RWPE1 (cell line): ENCODE measurements at regions not wholly inside any gene's neighbourhood (a gene's known extent, or its start where the extent isn't known, plus 50 kb on each side); places are given as distances from the start of the nearest gene placed in this dataset.

Source experiments
- CTCF ChIA-PET: fragments of 350-600 bp; sonication (Branson Sonifier 250); formaldehyde crosslinking; extraction: SDS; loops from one replicate; lab custom pipeline; 2021; lab: Yijun Ruan, JAX
- POLR2A ChIA-PET: fragments of 400-600 bp; formaldehyde crosslinking; extraction: SDS; loops from one replicate; lab custom pipeline; 2020; ENCODE audit warnings: antibody characterized with exemption; ENCODE audit not compliant: low non-redundant PET; lab: Yijun Ruan, JAX
- DNase-seq: peaks from one replicate; pipeline ENCODE4 v3.0.0; 2012; ENCODE audit warnings: low spot score
- H3K27ac ChIP-seq: fragments of 450-650 bp; 2 replicates; pipeline ENCODE4 v1.5.1; 2017
- CTCF ChIP-seq: fragments of 450-650 bp; conservative IDR thresholded peaks from 2 replicates; pipeline ENCODE4 v1.5.1; 2017; ENCODE audit warnings: low read depth, mild to moderate bottlenecking

GRCh38 chr6:82611751-82612150 lies 248.1 kb downstream of the TPBG start:
- ChIA-PET POLR2A (no interaction called here), CTCF (no interaction called here)
- DNase-seq: no peak
- no peak overlapping the region for H3K27ac ChIP-seq
- TF ChIP-seq CTCF: no peak

- H3K27ac ChIP-seq: no peak overlapping the region
- ChIA-PET CTCF (no interaction called here), POLR2A (no interaction called here)
- DNase-seq: no peak
- no peak for TF ChIP-seq CTCF
Measured at GRCh38 chr6:82612475-82613039, 248.9 kb downstream of the TPBG start.

GRCh38 chr6:82614518-82614917 lies 250.9 kb downstream of the TPBG start:
- DNase-seq: no peak
- TF ChIP-seq CTCF: no peak
- CTCF ChIA-PET: no interaction called here
- POLR2A ChIA-PET: no interaction called here
- no peak overlapping the region for H3K27ac ChIP-seq

GRCh38 chr6:82616386-82617028 lies 252.9 kb downstream of the TPBG start:
- DNase-seq: no peak
- ChIA-PET CTCF (interaction anchor here (0.6 to 1.2 kb wide), 9 partner anchors 14 to 427 kb away, joined by 3 to 5 read pairs (median 3); no protein-coding TSS in a partner anchor), POLR2A (no interaction called here)
- TF ChIP-seq CTCF: no peak
- no peak overlapping the region for H3K27ac ChIP-seq

- H3K27ac ChIP-seq: no peak overlapping the region
- TF ChIP-seq CTCF: no peak
- DNase-seq: no peak
- POLR2A ChIA-PET: no interaction called here
- CTCF ChIA-PET: interaction anchor here (0.7 to 1.2 kb wide), 3 partner anchors 347 to 837 kb away, joined by 3 to 5 read pairs (median 3); no protein-coding TSS in a partner anchor
Measured at GRCh38 chr6:82617648-82618047, 254.0 kb downstream of the TPBG start.

- DNase-seq: no peak
- CTCF ChIA-PET: no interaction called here
- TF ChIP-seq CTCF: no peak
- H3K27ac ChIP-seq: no peak overlapping the region
- POLR2A ChIA-PET: no interaction called here
Measured at GRCh38 chr6:82619573-82619972, 256.0 kb downstream of the TPBG start.
